ENCODE measurements at regions not wholly inside any gene's neighbourhood (a gene's known extent, or its start where the extent isn't known, plus 50 kb on each side); places are given as distances from the start of the nearest gene placed in this dataset.

DNA sequence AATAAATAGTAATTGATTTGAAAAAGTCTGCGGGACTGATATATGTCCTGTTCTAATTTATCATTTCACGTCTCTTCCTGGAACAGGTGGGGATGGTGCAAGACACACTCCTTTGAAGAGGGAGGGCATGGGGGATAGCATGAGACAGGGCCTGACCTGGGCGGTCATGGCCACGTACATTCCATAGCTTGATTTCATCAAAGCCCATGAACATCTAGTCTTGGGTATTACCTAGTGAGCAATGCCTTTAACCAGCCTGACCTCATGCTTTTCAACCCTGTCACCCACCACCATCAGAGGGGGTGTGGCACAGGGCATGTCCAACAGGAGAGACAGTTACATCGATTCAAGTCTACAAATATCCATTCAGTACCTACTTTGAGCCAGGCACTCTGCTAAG, 52.3 kb upstream of the HOPX start:
- no peak for DNase-seq
- Histone ChIP-seq H3K27me3 (no peaks in the 10 kb centered on the region), H3K4me3 (no peak overlapping the region), H3K36me3 (ENCODE audit: low read depth, missing control alignments) (no peaks in the 10 kb centered on the region), H3K9me3 (no peaks in the 10 kb centered on the region), H3K4me1 (peaks cover 3% of the 10 kb centered on the region), H3K27ac (no peak overlapping the region)
- intact Hi-C loops (cut with DNase I; ENCODE audit: low total_unique reads): no loop called here
- 93 to 96% methylated on average over 5 of the region's 5 CpGs for WGBS, 2 donors
- TF ChIP-seq POLR2A (IDR thresholded peaks at IDR 0.05): no peak
- TF ChIP-seq, protein P1, sequence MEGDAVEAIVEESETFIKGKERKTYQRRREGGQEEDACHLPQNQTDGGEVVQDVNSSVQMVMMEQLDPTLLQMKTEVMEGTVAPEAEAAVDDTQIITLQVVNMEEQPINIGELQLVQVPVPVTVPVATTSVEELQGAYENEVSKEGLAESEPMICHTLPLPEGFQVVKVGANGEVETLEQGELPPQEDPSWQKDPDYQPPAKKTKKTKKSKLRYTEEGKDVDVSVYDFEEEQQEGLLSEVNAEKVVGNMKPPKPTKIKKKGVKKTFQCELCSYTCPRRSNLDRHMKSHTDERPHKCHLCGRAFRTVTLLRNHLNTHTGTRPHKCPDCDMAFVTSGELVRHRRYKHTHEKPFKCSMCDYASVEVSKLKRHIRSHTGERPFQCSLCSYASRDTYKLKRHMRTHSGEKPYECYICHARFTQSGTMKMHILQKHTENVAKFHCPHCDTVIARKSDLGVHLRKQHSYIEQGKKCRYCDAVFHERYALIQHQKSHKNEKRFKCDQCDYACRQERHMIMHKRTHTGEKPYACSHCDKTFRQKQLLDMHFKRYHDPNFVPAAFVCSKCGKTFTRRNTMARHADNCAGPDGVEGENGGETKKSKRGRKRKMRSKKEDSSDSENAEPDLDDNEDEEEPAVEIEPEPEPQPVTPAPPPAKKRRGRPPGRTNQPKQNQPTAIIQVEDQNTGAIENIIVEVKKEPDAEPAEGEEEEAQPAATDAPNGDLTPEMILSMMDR (IDR thresholded peaks at IDR 0.05): no peak

DNA sequence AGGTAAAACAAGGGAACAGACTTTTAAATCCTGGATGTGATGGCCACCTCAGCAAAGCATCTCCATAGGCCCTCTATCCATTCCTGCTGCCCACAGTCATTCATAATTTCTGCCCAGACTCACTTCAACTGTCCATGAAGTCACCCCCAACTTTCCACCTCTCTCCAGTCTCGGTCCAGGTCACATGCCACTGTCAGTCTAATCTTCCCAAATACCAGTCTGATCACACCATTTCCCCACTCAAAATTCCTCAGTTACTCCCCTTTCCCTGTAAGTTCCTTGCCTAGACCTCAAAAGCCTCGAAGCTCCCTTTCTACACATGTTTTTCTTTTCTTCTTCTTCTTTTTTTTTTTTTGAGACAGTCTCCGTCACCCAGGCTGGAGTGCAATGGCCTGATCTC, 51.2 kb upstream of the HOPX start:
- H3K4me3 ChIP-seq: no peak overlapping the region
- WGBS, 2 donors: 79 to 91% methylated on average over 3 of the region's 3 CpGs
- intact Hi-C loops (cut with DNase I; ENCODE audit: low total_unique reads): no loop called here
- no peaks in the 10 kb centered on the region for H3K36me3 ChIP-seq (ENCODE audit: low read depth, missing control alignments)
- TF ChIP-seq POLR2A (IDR thresholded peaks at IDR 0.05): no peak
- TF ChIP-seq, protein P1 (IDR thresholded peaks at IDR 0.05): no peak
- no peak for DNase-seq
- no peaks in the 10 kb centered on the region for H3K9me3 ChIP-seq
- H3K27ac ChIP-seq: no peak overlapping the region
- peaks cover 13% of the 10 kb centered on the region for H3K4me1 ChIP-seq
- no peaks in the 10 kb centered on the region for H3K27me3 ChIP-seq

DNA sequence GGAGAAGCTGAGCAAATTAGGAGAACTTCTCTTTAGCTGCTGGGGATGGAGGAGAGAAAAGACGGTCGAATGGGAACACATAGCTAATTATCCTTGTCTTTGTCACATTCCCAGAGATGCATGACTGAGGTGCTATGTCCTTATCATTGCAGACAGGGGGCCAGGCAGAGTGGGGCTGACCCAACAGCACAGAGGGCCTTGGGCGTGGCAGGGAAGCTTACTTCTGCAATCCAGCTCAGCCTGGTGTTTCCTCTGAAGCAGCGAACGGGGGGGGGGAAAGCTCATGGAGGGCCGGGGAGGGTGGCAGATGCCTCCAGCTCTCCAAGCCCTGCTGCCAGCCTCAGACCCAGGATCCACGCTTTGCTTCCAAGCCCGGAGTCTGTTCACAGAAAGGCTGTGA, 50.8 kb upstream of the HOPX start:
- Histone ChIP-seq H3K27me3 (no peaks in the 10 kb centered on the region), H3K4me1 (peaks cover 13% of the 10 kb centered on the region), H3K4me3 (no peak overlapping the region), H3K36me3 (ENCODE audit: low read depth, missing control alignments) (no peaks in the 10 kb centered on the region), H3K27ac (no peak overlapping the region), H3K9me3 (no peaks in the 10 kb centered on the region)
- WGBS, 2 donors: 73 to 84% methylated on average over 6 to 8 of the region's 8 CpGs
- peak; percentile 24 for DNase-seq
- intact Hi-C loops (cut with DNase I; ENCODE audit: low total_unique reads): no loop called here
- TF ChIP-seq POLR2A (IDR thresholded peaks at IDR 0.05): no peak
- TF ChIP-seq, protein P1 (IDR thresholded peaks at IDR 0.05): no peak

Data from testis (tissue), 2 donors.